AG09319 (cell line): ENCODE measurements at regions not wholly inside any gene's neighbourhood (a gene's known extent, or its start where the extent isn't known, plus 50 kb on each side); places are given as distances from the start of the nearest gene placed in this dataset.
"Not testable (repeated sequence)": the region's sequence is repeated elsewhere in the genome, so short reads cannot be mapped to it uniquely, and the experiment has no call there.

ENCODE experiments used
- DNase-seq: peaks from one replicate; pipeline ENCODE4 v3.0.0-alpha.2; 2010; ENCODE audit warnings: low read depth; ENCODE audit errors: extremely low read depth
- CTCF ChIP-seq: IDR thresholded peaks from 2 replicates; pipeline ENCODE4 v1.5.1; 2011; ENCODE audit warnings: low read depth, mild to moderate bottlenecking, inconsistent platforms, low read length, moderate library complexity

GRCh38 chr3:69688400-69688799 lies 50.9 kb upstream of the MITF start:
- DNase-seq = no peak
- TF ChIP-seq CTCF = no peak

- no peak for TF ChIP-seq CTCF
- DNase-seq = no peak
These were observed 51.6 kb upstream of the MITF start for GRCh38 chr3:69687641-69688040.

- TF ChIP-seq CTCF = no peak
- DNase-seq = no peak
These were observed 53.2 kb upstream of the MITF start for GRCh38 chr3:69686056-69686455.

GRCh38 chr3:69684309-69684961 lies 54.8 kb upstream of the MITF start:
- no peak for TF ChIP-seq CTCF
- no peak for DNase-seq

GRCh38 chr3:69683082-69683806 lies 56.0 kb upstream of the MITF start:
- TF ChIP-seq CTCF = no peak
- DNase-seq = no peak

- DNase-seq = not testable (repeated sequence)
These were observed 61.8 kb upstream of the MITF start for GRCh38 chr3:69677456-69677855.

- no peak for TF ChIP-seq CTCF
- no peak for DNase-seq
These were observed 63.3 kb upstream of the MITF start for GRCh38 chr3:69675786-69676530.
